Progenitor cell of endocrine pancreas (in vitro differentiated cells): ENCODE measurements at regions not wholly inside any gene's neighbourhood (a gene's known extent, or its start where the extent isn't known, plus 50 kb on each side); places are given as distances from the start of the nearest gene placed in this dataset.

Source experiments
- DNase-seq: peaks from one replicate; pipeline ENCODE4 v3.0.0; 2021; ENCODE audit warnings: low spot score; ENCODE audit not compliant: unreplicated experiment
- H3K27ac Mint-ChIP-seq: 2 replicates; pipeline ENCODE4 v1.8.0; 2021; ENCODE audit warnings: mild to moderate bottlenecking, moderate library complexity, mixed read lengths
- H3K27me3 Mint-ChIP-seq: 2 replicates; pipeline ENCODE4 v1.8.0; 2021; ENCODE audit warnings: mixed read lengths
- H3K36me3 Mint-ChIP-seq: 2 replicates; pipeline ENCODE4 v1.8.0; 2022; ENCODE audit warnings: mixed read lengths; ENCODE audit not compliant: insufficient read depth
- H3K4me1 Mint-ChIP-seq: 2 replicates; pipeline ENCODE4 v1.8.0; 2021; ENCODE audit warnings: low read depth, mixed read lengths
- H3K4me3 Mint-ChIP-seq: 2 replicates; pipeline ENCODE4 v1.8.0; 2021; ENCODE audit warnings: low read depth, mild to moderate bottlenecking, moderate library complexity, mixed read lengths
- H3K9me3 Mint-ChIP-seq: 2 replicates; pipeline ENCODE4 v1.8.0; 2021; ENCODE audit warnings: low read depth, mixed read lengths
- CTCF ChIP-seq: fragments of 200-600 bp; sonication (generic); IDR thresholded peaks from one replicate; pipeline ENCODE4 v1.5.0; 2021; ENCODE audit warnings: antibody characterized with exemption, mild to moderate bottlenecking; ENCODE audit not compliant: unreplicated experiment

GRCh38 chr11:95652002-95652472 lies 137.5 kb downstream of the FAM76B start:
- Mint-ChIP-seq H3K9me3 (no peaks in the 10 kb centered on the region), H3K36me3 (no peaks in the 10 kb centered on the region), H3K4me3 (no peak overlapping the region), H3K4me1 (peaks cover 12% of the 10 kb centered on the region), H3K27me3 (no peaks in the 10 kb centered on the region), H3K27ac (no peak overlapping the region)
- no peak for TF ChIP-seq CTCF
- no peak for DNase-seq

GRCh38 chr11:95650276-95650675 lies 139.3 kb downstream of the FAM76B start:
- Mint-ChIP-seq H3K27me3 (no peaks in the 10 kb centered on the region), H3K9me3 (peaks cover 5% of the 10 kb centered on the region), H3K4me3 (no peak overlapping the region), H3K36me3 (no peaks in the 10 kb centered on the region), H3K27ac (no peak overlapping the region), H3K4me1 (peaks cover 12% of the 10 kb centered on the region)
- DNase-seq: no peak
- no peak for TF ChIP-seq CTCF

GRCh38 chr11:95647871-95648270 lies 141.7 kb downstream of the FAM76B start:
- peaks cover 5% of the 10 kb centered on the region for H3K9me3 Mint-ChIP-seq
- no peak for DNase-seq
- peaks cover 12% of the 10 kb centered on the region for H3K4me1 Mint-ChIP-seq
- no peak for TF ChIP-seq CTCF
- H3K4me3 Mint-ChIP-seq: no peak overlapping the region
- H3K27me3 Mint-ChIP-seq: no peaks in the 10 kb centered on the region
- no peaks in the 10 kb centered on the region for H3K36me3 Mint-ChIP-seq
- no peak overlapping the region for H3K27ac Mint-ChIP-seq

GRCh38 chr11:95647355-95647754 lies 142.2 kb downstream of the FAM76B start:
- Mint-ChIP-seq H3K36me3 (no peaks in the 10 kb centered on the region), H3K4me3 (no peak overlapping the region), H3K27ac (no peak overlapping the region), H3K4me1 (peaks cover 11% of the 10 kb centered on the region), H3K27me3 (no peaks in the 10 kb centered on the region), H3K9me3 (peaks cover 5% of the 10 kb centered on the region)
- DNase-seq: no peak
- TF ChIP-seq CTCF: no peak

GRCh38 chr11:95641495-95641894 lies 148.1 kb downstream of the FAM76B start:
- no peaks in the 10 kb centered on the region for H3K4me1 Mint-ChIP-seq
- no peak for TF ChIP-seq CTCF
- DNase-seq: no peak
- no peaks in the 10 kb centered on the region for H3K36me3 Mint-ChIP-seq
- H3K4me3 Mint-ChIP-seq: no peak overlapping the region
- H3K27me3 Mint-ChIP-seq: no peaks in the 10 kb centered on the region
- H3K27ac Mint-ChIP-seq: no peak overlapping the region
- peaks cover 7% of the 10 kb centered on the region for H3K9me3 Mint-ChIP-seq
